Lower leg skin (tissue), 3 donors: ENCODE measurements at regions not wholly inside any gene's neighbourhood (a gene's known extent, or its start where the extent isn't known, plus 50 kb on each side); places are given as distances from the start of the nearest gene placed in this dataset.

ENCODE experiments used
- POLR2A ChIP-seq, 2 donors: fragments of 450-650 bp; IDR thresholded peaks; one replicate each; pipeline ENCODE4 v1.6.1; 2016 to 2017; ENCODE audit warnings: antibody characterized with exemption in 2 of 2, mild to moderate bottlenecking in 1 of 2, moderate library complexity in 1 of 2
- TF ChIP-seq, protein P1 (sequence below), 3 donors: fragments of 450-650 bp; IDR thresholded peaks; one replicate each; pipeline ENCODE4 v1.5.1; 2016; ENCODE audit warnings: antibody characterized with exemption in 3 of 3, mild to moderate bottlenecking in 3 of 3, moderate library complexity in 2 of 3

- TF ChIP-seq, protein P1, sequence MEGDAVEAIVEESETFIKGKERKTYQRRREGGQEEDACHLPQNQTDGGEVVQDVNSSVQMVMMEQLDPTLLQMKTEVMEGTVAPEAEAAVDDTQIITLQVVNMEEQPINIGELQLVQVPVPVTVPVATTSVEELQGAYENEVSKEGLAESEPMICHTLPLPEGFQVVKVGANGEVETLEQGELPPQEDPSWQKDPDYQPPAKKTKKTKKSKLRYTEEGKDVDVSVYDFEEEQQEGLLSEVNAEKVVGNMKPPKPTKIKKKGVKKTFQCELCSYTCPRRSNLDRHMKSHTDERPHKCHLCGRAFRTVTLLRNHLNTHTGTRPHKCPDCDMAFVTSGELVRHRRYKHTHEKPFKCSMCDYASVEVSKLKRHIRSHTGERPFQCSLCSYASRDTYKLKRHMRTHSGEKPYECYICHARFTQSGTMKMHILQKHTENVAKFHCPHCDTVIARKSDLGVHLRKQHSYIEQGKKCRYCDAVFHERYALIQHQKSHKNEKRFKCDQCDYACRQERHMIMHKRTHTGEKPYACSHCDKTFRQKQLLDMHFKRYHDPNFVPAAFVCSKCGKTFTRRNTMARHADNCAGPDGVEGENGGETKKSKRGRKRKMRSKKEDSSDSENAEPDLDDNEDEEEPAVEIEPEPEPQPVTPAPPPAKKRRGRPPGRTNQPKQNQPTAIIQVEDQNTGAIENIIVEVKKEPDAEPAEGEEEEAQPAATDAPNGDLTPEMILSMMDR (IDR thresholded peaks at IDR 0.05) = no peak
- TF ChIP-seq POLR2A (IDR thresholded peaks at IDR 0.05) = no peak
Measured at GRCh38 chr21:43270800-43271301, 102.0 kb downstream of the CRYAA start.
